SU-DHL-6 (cell line): ENCODE measurements at regions not wholly inside any gene's neighbourhood (a gene's known extent, or its start where the extent isn't known, plus 50 kb on each side); places are given as distances from the start of the nearest gene placed in this dataset.

ENCODE experiments used
- H2AFZ ChIP-seq: fragments of 200-600 bp; sonication (generic); 2 replicates; pipeline ENCODE4 v1.6.1; 2014; ENCODE audit warnings: low read depth, mild to moderate bottlenecking, moderate library complexity, mixed read lengths, antibody characterized with exemption, low read length; ENCODE audit not compliant: severe bottlenecking
- H3F3A ChIP-seq: fragments of 200-600 bp; shearing (Covaris generic); 2 replicates; pipeline ENCODE4 v1.6.0; 2016; ENCODE audit warnings: antibody characterized with exemption, mild to moderate bottlenecking; ENCODE audit not compliant: insufficient read depth
- H3K27ac ChIP-seq: fragments of 200-600 bp; sonication (generic); 2 replicates; pipeline ENCODE4 v1.5.1; 2016; ENCODE audit warnings: low read depth, mild to moderate bottlenecking, low read length, moderate library complexity, mixed read lengths
- H3K27me3 ChIP-seq: fragments of 200-600 bp; sonication (generic), shearing (Covaris generic); 2 replicates; pipeline ENCODE4 v1.6.0; 2014; ENCODE audit warnings: mild to moderate bottlenecking, low read length
- H3K36me3 ChIP-seq: fragments of 200-600 bp; sonication (generic); 2 replicates; pipeline ENCODE4 v1.6.1; 2014; ENCODE audit warnings: mild to moderate bottlenecking, low read length, mixed read lengths
- H3K4me2 ChIP-seq: fragments of 300-600, 200-600 bp; shearing (Covaris generic), sonication (generic); 2 replicates; pipeline ENCODE4 v1.6.0; 2014; ENCODE audit warnings: low read length, low read depth, mild to moderate bottlenecking; ENCODE audit not compliant: poor library complexity, severe bottlenecking
- H3K4me3 ChIP-seq: fragments of 200-600 bp; sonication (generic); 2 replicates; pipeline ENCODE4 v1.5.1; 2014; ENCODE audit warnings: antibody characterized with exemption, low read length, mild to moderate bottlenecking, mixed read lengths; ENCODE audit not compliant: insufficient read depth, poor library complexity, severe bottlenecking
- H3K79me2 ChIP-seq: fragments of 200-600 bp; sonication (generic); 2 replicates; pipeline ENCODE4 v1.6.1; 2014; ENCODE audit warnings: mild to moderate bottlenecking, low read length, moderate library complexity; ENCODE audit not compliant: insufficient read depth
- H3K9ac ChIP-seq: fragments of 200-600 bp; sonication (generic); 2 replicates; pipeline ENCODE4 v1.7.0; 2014; ENCODE audit warnings: mild to moderate bottlenecking, low read length
- H3K9me2 ChIP-seq: fragments of 200-600 bp; sonication (generic); replicated peaks from 2 replicates; pipeline ENCODE4 v1.6.1; 2014; ENCODE audit warnings: low read length; ENCODE audit not compliant: insufficient read depth
- H3K9me3 ChIP-seq: fragments of 200-600 bp; sonication (generic); 2 replicates; pipeline ENCODE4 v1.6.1; 2014; ENCODE audit warnings: low read length, mixed read lengths; ENCODE audit not compliant: insufficient read depth
- H4K20me1 ChIP-seq: fragments of 200-600 bp; sonication (generic); 2 replicates; pipeline ENCODE4 v1.6.1; 2014; ENCODE audit warnings: low read depth, mild to moderate bottlenecking, antibody characterized with exemption, low read length, moderate library complexity, mixed read lengths
- CTCF ChIP-seq: fragments of 200-600 bp; sonication (generic); IDR thresholded peaks from one replicate; pipeline ENCODE4 v1.5.1; 2017; ENCODE audit warnings: antibody characterized with exemption, mild to moderate bottlenecking, low read length, moderate library complexity; ENCODE audit not compliant: insufficient read depth, poor library complexity, severe bottlenecking
- EZH2phosphoT487 ChIP-seq: fragments of 200-600 bp; sonication (generic), shearing (Covaris generic); conservative IDR thresholded peaks from 2 replicates; pipeline ENCODE4 v1.6.1; 2018; ENCODE audit warnings: mild to moderate bottlenecking, antibody characterized with exemption, low read length, moderate library complexity, mixed read lengths

GRCh38 chr11:23078289-23078971, 218.2 kb upstream of the CCDC179 start:
- no peaks in the 10 kb centered on the region for H3K9me2 ChIP-seq
- H3K27me3 ChIP-seq: no peaks in the 10 kb centered on the region
- TF ChIP-seq CTCF: no peak
- no peak for TF ChIP-seq EZH2phosphoT487
- no peaks in the 10 kb centered on the region for H3K9me3 ChIP-seq
- no peak overlapping the region for H3K27ac ChIP-seq
- H3K4me2 ChIP-seq: no peak overlapping the region
- H3F3A ChIP-seq: no peaks in the 10 kb centered on the region
- no peak overlapping the region for H3K9ac ChIP-seq
- no peak overlapping the region for H3K4me3 ChIP-seq
- no peaks in the 10 kb centered on the region for H4K20me1 ChIP-seq
- H2AFZ ChIP-seq: no peak overlapping the region
- no peaks in the 10 kb centered on the region for H3K36me3 ChIP-seq
- no peaks in the 10 kb centered on the region for H3K79me2 ChIP-seq

GRCh38 chr11:23079382-23079813, 219.1 kb upstream of the CCDC179 start:
- Histone ChIP-seq H3K36me3 (no peaks in the 10 kb centered on the region), H3F3A (no peaks in the 10 kb centered on the region), H3K9me2 (no peaks in the 10 kb centered on the region), H3K27ac (no peak overlapping the region), H3K27me3 (no peaks in the 10 kb centered on the region), H3K79me2 (no peaks in the 10 kb centered on the region), H3K9ac (no peak overlapping the region), H4K20me1 (no peaks in the 10 kb centered on the region), H2AFZ (no peak overlapping the region), H3K4me3 (no peak overlapping the region), H3K4me2 (no peak overlapping the region), H3K9me3 (no peaks in the 10 kb centered on the region)
- TF ChIP-seq EZH2phosphoT487 (no peak), CTCF (no peak)

- H3K27ac ChIP-seq: no peak overlapping the region
- TF ChIP-seq CTCF (no peak), EZH2phosphoT487 (no peak)
- no peaks in the 10 kb centered on the region for H3K27me3 ChIP-seq
- H3K9ac ChIP-seq: no peak overlapping the region
- no peaks in the 10 kb centered on the region for H3K9me3 ChIP-seq
- no peak overlapping the region for H3K4me3 ChIP-seq
- H3F3A ChIP-seq: no peaks in the 10 kb centered on the region
- no peaks in the 10 kb centered on the region for H3K9me2 ChIP-seq
- no peak overlapping the region for H3K4me2 ChIP-seq
- H3K79me2 ChIP-seq: no peaks in the 10 kb centered on the region
- H2AFZ ChIP-seq: no peak overlapping the region
- H3K36me3 ChIP-seq: no peaks in the 10 kb centered on the region
- no peaks in the 10 kb centered on the region; the same call in 1 of the 2 replicates for H4K20me1 ChIP-seq
Measured at GRCh38 chr11:23087407-23087806, 227.1 kb upstream of the CCDC179 start.
